H1 (cell line): ENCODE measurements at regions not wholly inside any gene's neighbourhood (a gene's known extent, or its start where the extent isn't known, plus 50 kb on each side); places are given as distances from the start of the nearest gene placed in this dataset.

Source experiments
- CTCF ChIA-PET: fragments of 300-600 bp; sonication (Branson Sonifier 250); formaldehyde crosslinking; loops from one replicate; lab custom pipeline; 2021; ENCODE audit not compliant: partially characterized antibody; lab: Charles Lee
- POLR2A ChIA-PET: fragments of 300-600 bp; sonication (Branson Sonifier 250); formaldehyde crosslinking; loops from one replicate; lab custom pipeline; 2021; ENCODE audit warnings: inconsistent platforms; ENCODE audit not compliant: partially characterized antibody; lab: Charles Lee
- DNase-seq, 2 experiments: peaks; one replicate each; pipeline versions ENCODE4 v3.0.0 to v3.0.0-alpha.2; 2010 to 2022; ENCODE audit warnings: low spot score in 2 of 2, low read depth in 1 of 2, mixed read lengths in 1 of 2
- FAIRE-seq: peaks from 2 replicates; lab custom pipeline; 2011; peaks lifted over from hg19 to GRCh38; lab: Jason Lieb, UNC
- H2AFZ ChIP-seq: 2 replicates; pipeline ENCODE4 v1.8.1; 2012; ENCODE audit warnings: low read length, inconsistent platforms
- H2AK5ac ChIP-seq: 2 replicates; pipeline ENCODE4 v1.6.1; 2013; ENCODE audit warnings: low read depth, low read length
- H2BK120ac ChIP-seq: replicated peaks from 2 replicates; pipeline ENCODE3; 2013; ENCODE audit warnings: low read depth, low read length, inconsistent platforms
- H2BK12ac ChIP-seq: 2 replicates; pipeline ENCODE4 v1.6.1; 2013; ENCODE audit warnings: low read depth, low read length
- H2BK15ac ChIP-seq: 2 replicates; pipeline ENCODE4 v1.6.1; 2013; ENCODE audit warnings: low read length
- H2BK20ac ChIP-seq: 2 replicates; pipeline ENCODE4 v1.6.1; 2013; ENCODE audit warnings: low read length
- H2BK5ac ChIP-seq: 2 replicates; pipeline ENCODE4 v1.6.1; 2013; ENCODE audit warnings: low read depth, low read length
- H3K14ac ChIP-seq: 2 replicates; pipeline ENCODE4 v1.6.1; 2013; ENCODE audit warnings: inconsistent platforms; ENCODE audit not compliant: insufficient read length
- H3K18ac ChIP-seq: 2 replicates; pipeline ENCODE4 v1.6.1; 2013; ENCODE audit warnings: low read length; ENCODE audit errors: extremely low read depth
- H3K23ac ChIP-seq: 2 replicates; pipeline ENCODE4 v1.6.1; 2013; ENCODE audit warnings: inconsistent platforms; ENCODE audit not compliant: insufficient read length
- H3K23me2 ChIP-seq: 2 replicates; pipeline ENCODE4 v1.6.1; 2013; ENCODE audit warnings: low read depth, low read length
- H3K27ac ChIP-seq: 2 replicates; pipeline ENCODE4 v1.6.1; 2011; ENCODE audit warnings: low read depth, low read length, inconsistent platforms
- H3K27me3 ChIP-seq, 4 experiments: replicated peaks in 1 of 4; 1 replicate in 1 of 4; 2 replicates in 3 of 4; pipeline versions ENCODE4 v1.6.1 to v1.8.1; 2011 to 2013; ENCODE audit warnings: low read length in 3 of 4, mild to moderate bottlenecking in 3 of 4, inconsistent platforms in 2 of 4, mixed read lengths in 2 of 4, moderate library complexity in 1 of 4; ENCODE audit not compliant: control insufficient read depth in 3 of 4, insufficient read depth in 3 of 4; ENCODE audit errors: extremely low read depth in 1 of 4
- H3K36me3 ChIP-seq, 4 experiments: 2 replicates each; pipeline versions ENCODE4 v1.6.1 to v1.8.1; 2011 to 2013; ENCODE audit warnings: mild to moderate bottlenecking in 4 of 4, low read length in 3 of 4, moderate library complexity in 2 of 4, control low read depth in 1 of 4, inconsistent platforms in 1 of 4; ENCODE audit not compliant: insufficient read depth in 4 of 4, control insufficient read depth in 2 of 4
- H3K4ac ChIP-seq: replicated peaks from 2 replicates; pipeline ENCODE3; 2013; ENCODE audit warnings: low read length, low read depth, mixed read lengths, inconsistent platforms; ENCODE audit not compliant: insufficient read length
- H3K4me1 ChIP-seq, 4 experiments: replicated peaks in 1 of 4; 1 replicate in 1 of 4; 2 replicates in 3 of 4; pipeline versions ENCODE4 v1.6.1 to v1.8.1; 2011 to 2013; ENCODE audit warnings: low read length in 3 of 4, inconsistent platforms in 2 of 4, mixed read lengths in 1 of 4; ENCODE audit not compliant: insufficient read depth in 4 of 4, control insufficient read depth in 3 of 4
- H3K4me2 ChIP-seq, 2 experiments: 2 replicates each; pipeline versions ENCODE4 v1.6.1 to v1.8.1; 2011 to 2013; ENCODE audit warnings: low read depth in 2 of 2, low read length in 2 of 2, control low read depth in 1 of 2, inconsistent platforms in 1 of 2, mild to moderate bottlenecking in 1 of 2; ENCODE audit not compliant: insufficient read depth in 1 of 2
- H3K4me3 ChIP-seq, 4 experiments: fragments of 200-600, 300-600 bp in 1 of 4; sonication (generic), shearing (Covaris generic), sonication (Bioruptor Twin) in 1 of 4; 2 replicates each; pipeline versions ENCODE4 v1.5.1 to v1.8.1; 2011 to 2016; ENCODE audit warnings: low read length in 4 of 4, low read depth in 3 of 4, control low read depth in 2 of 4, inconsistent platforms in 2 of 4, mild to moderate bottlenecking in 2 of 4, mixed read lengths in 1 of 4, moderate library complexity in 1 of 4; ENCODE audit not compliant: insufficient read depth in 2 of 4; ENCODE audit errors: extremely low read depth in 1 of 4
- H3K56ac ChIP-seq: replicated peaks from 2 replicates; pipeline ENCODE3; 2013; ENCODE audit warnings: low read depth, mild to moderate bottlenecking, mixed read lengths, low read length, inconsistent platforms; ENCODE audit not compliant: insufficient read length
- H3K79me1 ChIP-seq: 2 replicates; pipeline ENCODE4 v1.6.1; 2013; ENCODE audit warnings: low read depth, low read length, control low read depth
- H3K79me2 ChIP-seq, 2 experiments: 2 replicates each; pipeline versions ENCODE4 v1.6.1 to v1.8.1; 2012 to 2013; ENCODE audit warnings: low read length in 2 of 2, mild to moderate bottlenecking in 2 of 2, inconsistent platforms in 1 of 2; ENCODE audit not compliant: insufficient read depth in 2 of 2, control insufficient read depth in 1 of 2
- H3K9ac ChIP-seq, 4 experiments: replicated peaks in 1 of 4; 1 replicate in 1 of 4; 2 replicates in 3 of 4; pipeline versions ENCODE4 v1.6.1 to v1.8.1; 2011 to 2013; ENCODE audit warnings: low read depth in 3 of 4, low read length in 3 of 4, control low read depth in 2 of 4, mild to moderate bottlenecking in 2 of 4, moderate library complexity in 2 of 4, inconsistent platforms in 1 of 4; ENCODE audit errors: extremely low read depth in 1 of 4
- H3K9me3 ChIP-seq, 2 experiments: 2 replicates each; pipeline versions ENCODE4 v1.6.1 to v1.8.1; 2012 to 2013; ENCODE audit warnings: mild to moderate bottlenecking in 2 of 2, moderate library complexity in 2 of 2, control low read depth in 1 of 2, inconsistent platforms in 1 of 2, low read depth in 1 of 2, low read length in 1 of 2, mixed read lengths in 1 of 2; ENCODE audit not compliant: insufficient read depth in 2 of 2
- H4K20me1 ChIP-seq, 2 experiments: replicated peaks in 1 of 2; 2 replicates each; pipeline versions ENCODE3 to v1.8.1; 2011 to 2013; ENCODE audit warnings: inconsistent platforms in 2 of 2, low read length in 2 of 2, mild to moderate bottlenecking in 1 of 2; ENCODE audit not compliant: insufficient read depth in 2 of 2, control insufficient read depth in 1 of 2
- H4K5ac ChIP-seq: 2 replicates; pipeline ENCODE4 v1.6.1; 2013; ENCODE audit warnings: low read length, low read depth, mixed read lengths, inconsistent platforms; ENCODE audit not compliant: insufficient read length
- H4K8ac ChIP-seq: 2 replicates; pipeline ENCODE4 v1.8.0; 2013; ENCODE audit warnings: mild to moderate bottlenecking, moderate library complexity, low read length, inconsistent platforms; ENCODE audit not compliant: insufficient read depth; ENCODE audit errors: extremely low read depth
- H4K91ac ChIP-seq: replicated peaks from 2 replicates; pipeline ENCODE3; 2013; ENCODE audit warnings: low read length, mixed read lengths, inconsistent platforms; ENCODE audit not compliant: insufficient read length
- CTBP2 ChIP-seq: IDR thresholded peaks from 2 replicates; pipeline ENCODE4 v1.7.0; 2011; ENCODE audit warnings: borderline replicate concordance, mild to moderate bottlenecking, moderate library complexity, mixed read lengths, low read length; ENCODE audit not compliant: insufficient read depth, insufficient read length
- HDAC2 ChIP-seq, 2 experiments: fragments of 300-600 bp in 1 of 2; sonication (generic) in 1 of 2; IDR thresholded peaks; 2 replicates each; pipeline ENCODE4 v1.6.1; 2011 to 2012; ENCODE audit warnings: low read depth in 2 of 2, low read length in 2 of 2, mild to moderate bottlenecking in 2 of 2, moderate library complexity in 2 of 2, borderline replicate concordance in 1 of 2, inconsistent platforms in 1 of 2
- SP4 ChIP-seq: IDR thresholded peaks from 2 replicates; pipeline ENCODE4 v1.6.1; 2012; ENCODE audit warnings: low read length, inconsistent platforms
- WGBS, 2 experiments: shearing (Covaris generic) in 1 of 2; methylation state at CpG; one replicate each; pipeline versions ENCODE4 v1.1.6 to v1.1.7; 2013 to 2015; ENCODE audit warnings: low lambda C conversion rate in 2 of 2, mixed read lengths in 2 of 2, inconsistent platforms in 1 of 2, low coverage in 1 of 2, missing lambda C conversion rate in 1 of 2; ENCODE audit not compliant: insufficient replicate concordance in 2 of 2, insufficient coverage in 1 of 2, insufficient read length in 1 of 2; ENCODE audit errors: extremely low coverage in 1 of 2, missing lambda C conversion rate in 1 of 2; 5-methylcytosine and 5-hydroxymethylcytosine counted together

- Histone ChIP-seq H3K27ac (no peak overlapping the region), H2BK5ac (no peak overlapping the region), H4K91ac (no peak overlapping the region), H3K79me2 (no peaks in the 10 kb centered on the region), H3K56ac (no peak overlapping the region), H3K4me1 (peaks cover 0 to 7% (median 2%) of the 10 kb centered on the region in 4 experiments; a peak in 3 of 7 replicates), H4K5ac (no peak overlapping the region), H3K27me3 (no peaks in the 10 kb centered on the region), H2BK120ac (no peak overlapping the region), H4K20me1 (no peaks in the 10 kb centered on the region), H3K14ac (no peak overlapping the region), H3K18ac (no peak overlapping the region), H3K9ac (no peak overlapping the region), H3K4me3 (no peak overlapping the region), H3K4ac (no peak overlapping the region), H2BK15ac (no peak overlapping the region), H2AFZ (no peak overlapping the region), H2BK20ac (no peak overlapping the region), H3K9me3 (no peaks in the 10 kb centered on the region), H3K36me3 (no peaks in the 10 kb centered on the region), H2BK12ac (no peak overlapping the region), H3K23me2 (no peaks in the 10 kb centered on the region; the same call in 1 of the 2 replicates), H3K4me2 (no peak overlapping the region), H2AK5ac (no peak overlapping the region), H3K23ac (no peak overlapping the region), H3K79me1 (no peaks in the 10 kb centered on the region), H4K8ac (no peak overlapping the region)
- no peak for TF ChIP-seq SP4
- TF ChIP-seq HDAC2 (IDR thresholded peaks at IDR 0.05; ENCODE audit: borderline replicate concordance in 1 of 2, low read depth in 2 of 2, low read length in 2 of 2), result no peak
- no peak for TF ChIP-seq CTBP2
- WGBS, 2 experiments, result 98% methylated on average over 7 of the region's 9 CpGs; no CpG with 5 or more reads in 1 of the 2 experiments
- no peak for FAIRE-seq
- no peak for DNase-seq
- CTCF ChIA-PET, result no interaction called here
- POLR2A ChIA-PET, result no interaction called here
These were observed 275.2 kb upstream of the KIRREL3 start for GRCh38 chr11:127275774-127276173.
